Skeletal muscle tissue (tissue), 3 donors: ENCODE measurements at regions not wholly inside any gene's neighbourhood (a gene's known extent, or its start where the extent isn't known, plus 50 kb on each side); places are given as distances from the start of the nearest gene placed in this dataset.

Source experiments
- H3K27ac ChIP-seq: one replicate; pipeline ENCODE4 v1.7.0; 2013; ENCODE audit warnings: mild to moderate bottlenecking, low read depth, low read length, inconsistent platforms
- H3K27me3 ChIP-seq, 3 donors: one replicate each; pipeline ENCODE4 v1.7.0; 2013; ENCODE audit warnings: low read length in 3 of 3; ENCODE audit not compliant: control insufficient read depth in 3 of 3, insufficient read depth in 3 of 3
- H3K36me3 ChIP-seq, 3 donors: one replicate each; pipeline ENCODE4 v1.7.0; 2013; ENCODE audit warnings: low read length in 3 of 3; ENCODE audit not compliant: control insufficient read depth in 3 of 3, insufficient read depth in 3 of 3
- H3K4me1 ChIP-seq, 3 donors: one replicate each; pipeline ENCODE4 v1.7.0; 2013; ENCODE audit warnings: low read length in 3 of 3, mild to moderate bottlenecking in 3 of 3; ENCODE audit not compliant: control insufficient read depth in 3 of 3, insufficient read depth in 3 of 3
- H3K4me3 ChIP-seq, 3 donors: one replicate each; pipeline ENCODE4 v1.7.0; 2013; ENCODE audit warnings: low read length in 3 of 3
- H3K9ac ChIP-seq, 3 donors: one replicate each; pipeline ENCODE4 v1.7.0; 2013; ENCODE audit warnings: low read length in 3 of 3, mild to moderate bottlenecking in 3 of 3, moderate library complexity in 2 of 3, low read depth in 1 of 3
- H3K9me3 ChIP-seq, 3 donors: one replicate each; pipeline ENCODE4 v1.7.0; 2013; ENCODE audit warnings: low read length in 3 of 3; ENCODE audit not compliant: control insufficient read depth in 3 of 3
- donor health status: Osteomylitis.

- H3K27ac ChIP-seq: no peak overlapping the region
- no peak overlapping the region for H3K4me3 ChIP-seq
- H3K4me1 ChIP-seq: no peaks in the 10 kb centered on the region
- H3K9me3 ChIP-seq: no peaks in the 10 kb centered on the region
- H3K27me3 ChIP-seq: no peaks in the 10 kb centered on the region
- no peak overlapping the region for H3K9ac ChIP-seq
- no peaks in the 10 kb centered on the region for H3K36me3 ChIP-seq
Observed at GRCh38 chr3:24662449-24663345, 168.0 kb upstream of the THRB start.

- no peak overlapping the region for H3K9ac ChIP-seq
- no peaks in the 10 kb centered on the region for H3K4me1 ChIP-seq
- no peaks in the 10 kb centered on the region for H3K27me3 ChIP-seq
- H3K4me3 ChIP-seq: no peak overlapping the region
- H3K27ac ChIP-seq: no peak overlapping the region
- no peaks in the 10 kb centered on the region for H3K36me3 ChIP-seq
- H3K9me3 ChIP-seq: no peaks in the 10 kb centered on the region
Observed at GRCh38 chr3:24663406-24663805, 168.8 kb upstream of the THRB start.

- H3K27me3 ChIP-seq: no peaks in the 10 kb centered on the region
- no peak overlapping the region for H3K27ac ChIP-seq
- no peaks in the 10 kb centered on the region for H3K9me3 ChIP-seq
- H3K4me1 ChIP-seq: no peaks in the 10 kb centered on the region
- H3K9ac ChIP-seq: no peak overlapping the region
- no peaks in the 10 kb centered on the region for H3K36me3 ChIP-seq
- H3K4me3 ChIP-seq: no peak overlapping the region
Observed at GRCh38 chr3:24668039-24668438, 173.4 kb upstream of the THRB start.

GRCh38 chr3:24670871-24671270 lies 176.2 kb upstream of the THRB start:
- no peaks in the 10 kb centered on the region for H3K36me3 ChIP-seq
- H3K4me1 ChIP-seq: no peaks in the 10 kb centered on the region
- no peaks in the 10 kb centered on the region for H3K27me3 ChIP-seq
- H3K9ac ChIP-seq: no peak overlapping the region
- no peak overlapping the region for H3K4me3 ChIP-seq
- H3K27ac ChIP-seq: no peak overlapping the region
- H3K9me3 ChIP-seq: no peaks in the 10 kb centered on the region

- no peak overlapping the region for H3K4me3 ChIP-seq
- no peak overlapping the region for H3K9ac ChIP-seq
- no peak overlapping the region for H3K27ac ChIP-seq
- H3K27me3 ChIP-seq: no peaks in the 10 kb centered on the region
- H3K36me3 ChIP-seq: no peaks in the 10 kb centered on the region
- no peaks in the 10 kb centered on the region for H3K9me3 ChIP-seq
- H3K4me1 ChIP-seq: peaks cover 0 to 2% (median 0%) of the 10 kb centered on the region in 3 donors
Observed at GRCh38 chr3:24673596-24673995, 178.9 kb upstream of the THRB start.

GRCh38 chr3:24674261-24674660 lies 179.6 kb upstream of the THRB start:
- Histone ChIP-seq H3K27me3 (no peaks in the 10 kb centered on the region), H3K27ac (no peak overlapping the region), H3K36me3 (no peaks in the 10 kb centered on the region), H3K4me1 (peaks cover 0 to 2% (median 0%) of the 10 kb centered on the region in 3 donors), H3K9me3 (no peaks in the 10 kb centered on the region), H3K9ac (no peak overlapping the region), H3K4me3 (no peak overlapping the region)

GRCh38 chr3:24678021-24678420 lies 183.4 kb upstream of the THRB start:
- Histone ChIP-seq H3K9me3 (no peaks in the 10 kb centered on the region), H3K27ac (no peak overlapping the region), H3K4me3 (no peak overlapping the region), H3K27me3 (no peaks in the 10 kb centered on the region), H3K9ac (no peak overlapping the region), H3K36me3 (no peaks in the 10 kb centered on the region), H3K4me1 (peaks cover 0 to 2% (median 0%) of the 10 kb centered on the region in 3 donors)

- no peak overlapping the region for H3K4me3 ChIP-seq
- no peaks in the 10 kb centered on the region for H3K27me3 ChIP-seq
- no peaks in the 10 kb centered on the region for H3K36me3 ChIP-seq
- H3K9ac ChIP-seq: no peak overlapping the region
- H3K9me3 ChIP-seq: no peaks in the 10 kb centered on the region
- no peak overlapping the region for H3K27ac ChIP-seq
- peaks cover 0 to 2% (median under 1%) of the 10 kb centered on the region in 3 donors for H3K4me1 ChIP-seq
Observed at GRCh38 chr3:24678421-24678865, 183.8 kb upstream of the THRB start.

GRCh38 chr3:24679429-24679828 lies 184.8 kb upstream of the THRB start:
- Histone ChIP-seq H3K36me3 (no peaks in the 10 kb centered on the region), H3K9ac (no peak overlapping the region), H3K4me1 (peaks cover 2 to 6% (median 5%) of the 10 kb centered on the region in 3 donors), H3K27ac (no peak overlapping the region), H3K27me3 (no peaks in the 10 kb centered on the region), H3K4me3 (no peak overlapping the region), H3K9me3 (no peaks in the 10 kb centered on the region)

- Histone ChIP-seq H3K9me3 (no peaks in the 10 kb centered on the region), H3K27ac (no peak overlapping the region), H3K27me3 (no peaks in the 10 kb centered on the region), H3K9ac (no peak overlapping the region), H3K4me1 (peaks cover 2 to 11% (median 5%) of the 10 kb centered on the region in 3 donors), H3K4me3 (no peak overlapping the region), H3K36me3 (no peaks in the 10 kb centered on the region)
Observed at GRCh38 chr3:24680214-24680967, 185.7 kb upstream of the THRB start.
